DOHH2 (cell line): ENCODE measurements at regions not wholly inside any gene's neighbourhood (a gene's known extent, or its start where the extent isn't known, plus 50 kb on each side); places are given as distances from the start of the nearest gene placed in this dataset.

Experiments used
- H3F3A ChIP-seq: fragments of 200-600 bp; sonication (generic), shearing (Covaris generic); 2 replicates; pipeline ENCODE4 v1.6.0; 2016; ENCODE audit warnings: antibody characterized with exemption, mild to moderate bottlenecking; ENCODE audit not compliant: control insufficient read depth, insufficient read depth
- H3K27ac ChIP-seq: fragments of 200-600 bp; sonication (generic); 2 replicates; pipeline ENCODE4 v1.5.1; 2014; ENCODE audit warnings: low read depth, mild to moderate bottlenecking, low read length, moderate library complexity
- H3K27me3 ChIP-seq: fragments of 200-600 bp; sonication (generic); 2 replicates; pipeline ENCODE4 v1.6.1; 2014; ENCODE audit warnings: mild to moderate bottlenecking, low read length, mixed read lengths; ENCODE audit not compliant: control insufficient read depth
- H3K36me3 ChIP-seq: fragments of 200-600 bp; sonication (generic); 2 replicates; pipeline ENCODE4 v1.6.1; 2014; ENCODE audit warnings: mild to moderate bottlenecking, low read length, moderate library complexity, mixed read lengths; ENCODE audit not compliant: control insufficient read depth
- H3K4me1 ChIP-seq: fragments of 200-600 bp; sonication (generic); 2 replicates; pipeline ENCODE4 v1.6.1; 2014; ENCODE audit warnings: mild to moderate bottlenecking, low read length, mixed read lengths; ENCODE audit not compliant: control insufficient read depth
- H3K4me2 ChIP-seq: fragments of 200-600 bp; sonication (generic); 2 replicates; pipeline ENCODE4 v1.6.0; 2014; ENCODE audit warnings: mild to moderate bottlenecking, low read length, moderate library complexity
- H3K4me3 ChIP-seq: fragments of 200-600 bp; sonication (generic); 2 replicates; pipeline ENCODE4 v1.5.1; 2014; ENCODE audit warnings: mild to moderate bottlenecking, low read length, mixed read lengths
- H3K79me2 ChIP-seq: fragments of 200-600 bp; sonication (generic); 2 replicates; pipeline ENCODE4 v1.6.1; 2014; ENCODE audit warnings: mild to moderate bottlenecking, low read length, mixed read lengths; ENCODE audit not compliant: control insufficient read depth
- H3K9me2 ChIP-seq: fragments of 200-600 bp; sonication (generic); replicated peaks from 2 replicates; pipeline ENCODE4 v1.6.1; 2014; ENCODE audit warnings: mild to moderate bottlenecking, low read length, mixed read lengths; ENCODE audit not compliant: control insufficient read depth
- H3K9me3 ChIP-seq: fragments of 200-600 bp; sonication (generic); 2 replicates; pipeline ENCODE4 v1.6.1; 2014; ENCODE audit warnings: antibody characterized with exemption, low read length, mixed read lengths; ENCODE audit not compliant: control insufficient read depth, insufficient read depth
- H4K20me1 ChIP-seq: fragments of 200-600 bp; sonication (generic); 2 replicates; pipeline ENCODE4 v1.6.0; 2014; ENCODE audit warnings: low read depth, mild to moderate bottlenecking, antibody characterized with exemption, low read length, moderate library complexity; ENCODE audit not compliant: control insufficient read depth, insufficient read depth
- EZH2phosphoT487 ChIP-seq: fragments of 200-600 bp; sonication (generic); IDR thresholded peaks from 2 replicates; pipeline ENCODE4 v1.6.1; 2017; ENCODE audit warnings: borderline replicate concordance, mild to moderate bottlenecking, antibody characterized with exemption, low read length, moderate library complexity, mixed read lengths
- TF ChIP-seq, protein P1 (sequence below): fragments of 200-600 bp; sonication (generic); IDR thresholded peaks from one replicate; pipeline ENCODE4 v1.5.1; 2014; ENCODE audit warnings: antibody characterized with exemption, mild to moderate bottlenecking, low read depth, low read length; ENCODE audit not compliant: poor library complexity, severe bottlenecking

DNA sequence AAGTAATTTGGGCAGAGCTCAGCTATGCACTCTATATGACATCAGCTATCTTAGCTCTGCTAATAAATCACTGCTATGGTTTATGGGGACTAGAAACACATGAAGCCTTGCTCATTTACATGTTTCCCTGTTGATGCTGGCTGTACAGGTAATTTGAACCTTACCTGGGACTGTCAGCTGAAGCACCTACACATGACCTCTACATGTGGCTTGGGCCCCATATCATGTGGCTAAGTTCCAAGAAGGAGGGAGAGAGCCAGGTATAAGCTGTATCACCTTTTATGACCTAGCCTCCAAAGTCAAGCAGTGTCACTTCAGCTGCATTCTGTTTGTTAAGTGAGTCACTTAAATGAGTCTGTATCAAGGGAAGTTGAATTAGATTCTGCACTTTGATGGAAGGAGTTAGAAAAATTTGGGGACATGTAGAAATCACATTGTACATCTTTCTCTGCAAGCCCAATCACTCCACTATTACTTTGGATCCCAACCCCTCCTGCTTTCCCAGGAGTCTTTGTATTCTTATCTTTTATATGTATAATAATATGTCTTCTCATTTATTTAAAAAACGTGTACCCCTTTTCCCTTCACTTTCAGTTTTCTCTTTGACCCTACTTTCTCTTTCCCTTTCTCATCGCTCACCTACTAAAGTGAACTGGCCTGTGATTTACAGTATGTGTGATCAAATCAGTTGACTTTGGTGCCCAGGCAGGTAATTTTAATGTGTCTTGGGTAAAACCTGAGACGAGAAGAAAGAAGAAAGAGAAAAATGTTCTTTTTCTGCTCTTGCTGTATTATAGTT is 53.4 kb upstream of the PRKACB start:
- no peaks in the 10 kb centered on the region for H3K9me3 ChIP-seq
- TF ChIP-seq EZH2phosphoT487: no peak
- TF ChIP-seq, protein P1, sequence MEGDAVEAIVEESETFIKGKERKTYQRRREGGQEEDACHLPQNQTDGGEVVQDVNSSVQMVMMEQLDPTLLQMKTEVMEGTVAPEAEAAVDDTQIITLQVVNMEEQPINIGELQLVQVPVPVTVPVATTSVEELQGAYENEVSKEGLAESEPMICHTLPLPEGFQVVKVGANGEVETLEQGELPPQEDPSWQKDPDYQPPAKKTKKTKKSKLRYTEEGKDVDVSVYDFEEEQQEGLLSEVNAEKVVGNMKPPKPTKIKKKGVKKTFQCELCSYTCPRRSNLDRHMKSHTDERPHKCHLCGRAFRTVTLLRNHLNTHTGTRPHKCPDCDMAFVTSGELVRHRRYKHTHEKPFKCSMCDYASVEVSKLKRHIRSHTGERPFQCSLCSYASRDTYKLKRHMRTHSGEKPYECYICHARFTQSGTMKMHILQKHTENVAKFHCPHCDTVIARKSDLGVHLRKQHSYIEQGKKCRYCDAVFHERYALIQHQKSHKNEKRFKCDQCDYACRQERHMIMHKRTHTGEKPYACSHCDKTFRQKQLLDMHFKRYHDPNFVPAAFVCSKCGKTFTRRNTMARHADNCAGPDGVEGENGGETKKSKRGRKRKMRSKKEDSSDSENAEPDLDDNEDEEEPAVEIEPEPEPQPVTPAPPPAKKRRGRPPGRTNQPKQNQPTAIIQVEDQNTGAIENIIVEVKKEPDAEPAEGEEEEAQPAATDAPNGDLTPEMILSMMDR: no peak
- H3K36me3 ChIP-seq: no peaks in the 10 kb centered on the region
- H3K27ac ChIP-seq: no peak overlapping the region
- H3K79me2 ChIP-seq: no peaks in the 10 kb centered on the region
- H3F3A ChIP-seq: no peaks in the 10 kb centered on the region; the same call in 1 of the 2 replicates
- no peak overlapping the region for H3K4me2 ChIP-seq
- H4K20me1 ChIP-seq: no peaks in the 10 kb centered on the region
- no peaks in the 10 kb centered on the region for H3K27me3 ChIP-seq
- no peaks in the 10 kb centered on the region for H3K4me1 ChIP-seq
- no peak overlapping the region for H3K4me3 ChIP-seq
- H3K9me2 ChIP-seq: no peaks in the 10 kb centered on the region

DNA sequence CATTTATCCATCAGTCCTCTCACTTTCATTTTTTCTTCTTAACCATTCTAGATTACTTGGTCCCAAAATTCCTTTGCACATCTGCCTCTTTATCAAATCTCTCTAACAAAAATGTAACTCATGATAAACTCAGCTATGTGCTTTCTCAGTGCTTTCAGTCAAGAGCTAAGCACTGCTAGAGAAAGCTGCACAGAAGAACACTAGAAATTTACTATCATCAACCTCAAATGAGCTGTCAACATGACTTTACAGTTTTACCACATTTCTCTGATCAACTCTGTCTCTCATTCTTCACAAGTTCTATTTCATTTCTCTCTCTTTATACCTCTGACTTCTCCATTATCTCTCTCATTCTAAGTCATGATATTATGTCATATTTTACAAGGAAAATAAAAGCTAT is 54.2 kb upstream of the PRKACB start:
- no peaks in the 10 kb centered on the region for H3K79me2 ChIP-seq
- H3K9me3 ChIP-seq: no peaks in the 10 kb centered on the region
- no peaks in the 10 kb centered on the region for H4K20me1 ChIP-seq
- H3K4me1 ChIP-seq: no peaks in the 10 kb centered on the region
- H3F3A ChIP-seq: no peaks in the 10 kb centered on the region; the same call in 1 of the 2 replicates
- no peak overlapping the region for H3K27ac ChIP-seq
- TF ChIP-seq, protein P1: no peak
- TF ChIP-seq EZH2phosphoT487: no peak
- H3K9me2 ChIP-seq: no peaks in the 10 kb centered on the region
- H3K36me3 ChIP-seq: no peaks in the 10 kb centered on the region
- H3K4me3 ChIP-seq: no peak overlapping the region
- H3K4me2 ChIP-seq: no peak overlapping the region
- no peaks in the 10 kb centered on the region for H3K27me3 ChIP-seq

DNA sequence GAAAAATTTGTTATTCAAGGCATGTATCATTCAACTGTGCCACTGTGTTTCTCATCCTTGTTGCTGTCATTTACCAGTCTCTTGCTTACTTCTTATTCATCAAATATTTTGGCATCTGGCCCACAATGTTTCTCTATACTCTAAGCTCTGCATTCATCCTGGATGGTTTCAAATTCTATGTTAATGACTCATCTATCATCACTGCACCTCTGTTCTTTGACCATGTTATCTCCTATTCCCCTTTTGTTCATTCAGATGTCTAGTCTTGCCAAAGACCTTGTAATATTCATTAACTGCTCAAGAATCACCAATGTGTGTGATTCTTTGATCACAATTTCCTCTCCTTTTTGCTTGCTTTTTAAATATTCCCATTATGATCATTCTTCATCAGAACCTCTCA is 54.6 kb upstream of the PRKACB start:
- Histone ChIP-seq H3K36me3 (no peaks in the 10 kb centered on the region), H3K4me2 (no peak overlapping the region), H3K27ac (no peak overlapping the region)

More for the DNA sequence above, 54.6 kb upstream of the PRKACB start:
- Histone ChIP-seq H4K20me1 (no peaks in the 10 kb centered on the region), H3F3A (no peaks in the 10 kb centered on the region; the same call in 1 of the 2 replicates), H3K9me3 (no peaks in the 10 kb centered on the region), H3K4me3 (no peak overlapping the region), H3K79me2 (no peaks in the 10 kb centered on the region), H3K4me1 (no peaks in the 10 kb centered on the region), H3K27me3 (no peaks in the 10 kb centered on the region), H3K9me2 (no peaks in the 10 kb centered on the region)
- no peak for TF ChIP-seq EZH2phosphoT487
- TF ChIP-seq, protein P1: no peak
